Activated naive CD8-positive, alpha-beta T cell treated with anti-CD3 and anti-CD28 coated beads, Interleukin-2, amount 10 ng/mL, durations not matched to agents 7 days and 5 days (primary cell): ENCODE measurements at regions not wholly inside any gene's neighbourhood (a gene's known extent, or its start where the extent isn't known, plus 50 kb on each side); places are given as distances from the start of the nearest gene placed in this dataset.

Experiments used
- ATAC-seq: fragments of 150-1000 bp; cut with Tn5 transposase; one replicate; pipeline ENCODE4 v1.10.0; 2021; ENCODE audit warnings: low read depth, moderate library complexity
- POLR2A ChIA-PET: fragments of 350-600 bp; sonication (Branson Sonifier 250); formaldehyde crosslinking; loops from one replicate; lab custom pipeline; 2021; ENCODE audit warnings: antibody characterized with exemption; lab: Charles Lee
- DNase-seq: peaks from one replicate; pipeline ENCODE4 v3.0.0; 2021
- H3K27ac Mint-ChIP-seq: one replicate; pipeline ENCODE4 v1.8.0; 2022; ENCODE audit warnings: mild to moderate bottlenecking, mixed read lengths
- H3K27me3 Mint-ChIP-seq: one replicate; pipeline ENCODE4 v1.8.0; 2022; ENCODE audit warnings: mild to moderate bottlenecking, moderate library complexity, mixed read lengths
- H3K36me3 Mint-ChIP-seq: one replicate; pipeline ENCODE4 v1.8.0; 2021; ENCODE audit warnings: mild to moderate bottlenecking, mixed read lengths
- H3K4me1 Mint-ChIP-seq: one replicate; pipeline ENCODE4 v1.8.0; 2021; ENCODE audit warnings: mixed read lengths
- H3K4me3 Mint-ChIP-seq: one replicate; pipeline ENCODE4 v1.8.0; 2022; ENCODE audit warnings: mild to moderate bottlenecking, moderate library complexity, mixed read lengths
- H3K9me3 Mint-ChIP-seq: one replicate; pipeline ENCODE4 v1.8.0; 2021; ENCODE audit warnings: mixed read lengths

- Mint-ChIP-seq H3K4me3 (no peak overlapping the region), H3K9me3 (no peaks in the 10 kb centered on the region), H3K36me3 (no peaks in the 10 kb centered on the region), H3K4me1 (no peaks in the 10 kb centered on the region), H3K27me3 (peaks cover 14% of the 10 kb centered on the region), H3K27ac (no peak overlapping the region)
- DNase-seq, result no peak
- no peak for ATAC-seq
- POLR2A ChIA-PET, result no interaction called here
Measured at GRCh38 chr1:58003988-58004387, 542.5 kb downstream of the OMA1 start.

DNA sequence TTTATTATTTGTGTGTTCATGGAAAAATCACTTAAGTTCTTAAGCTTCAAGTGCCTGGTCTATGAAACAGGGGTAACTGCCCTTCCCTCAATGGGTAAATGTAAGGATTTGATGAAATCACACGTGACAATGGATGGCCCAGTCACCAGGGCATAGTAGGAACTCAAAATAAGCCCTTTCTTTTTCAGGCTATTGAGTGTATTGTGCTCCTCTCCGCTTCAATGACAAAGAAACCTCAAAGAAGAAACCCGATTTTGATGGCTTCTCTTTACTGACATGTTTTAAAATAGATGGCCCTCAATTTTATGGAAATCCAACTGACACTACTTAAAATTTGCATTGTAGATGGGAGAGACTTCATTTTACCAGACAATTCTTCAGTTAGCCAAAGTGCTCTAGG, 543.5 kb downstream of the OMA1 start:
- no peaks in the 10 kb centered on the region for H3K4me1 Mint-ChIP-seq
- DNase-seq (no peak), ATAC-seq (no peak)
- no peaks in the 10 kb centered on the region for H3K9me3 Mint-ChIP-seq
- no peak overlapping the region for H3K4me3 Mint-ChIP-seq
- H3K36me3 Mint-ChIP-seq, result no peaks in the 10 kb centered on the region
- POLR2A ChIA-PET, result no interaction called here
- peaks cover 14% of the 10 kb centered on the region for H3K27me3 Mint-ChIP-seq
- no peak overlapping the region for H3K27ac Mint-ChIP-seq

GRCh38 chr1:58000821-58001220, 545.7 kb downstream of the OMA1 start:
- peaks cover 16% of the 10 kb centered on the region for H3K27me3 Mint-ChIP-seq
- no peaks in the 10 kb centered on the region for H3K9me3 Mint-ChIP-seq
- POLR2A ChIA-PET, result no interaction called here
- no peak overlapping the region for H3K4me3 Mint-ChIP-seq
- no peak overlapping the region for H3K27ac Mint-ChIP-seq
- no peaks in the 10 kb centered on the region for H3K36me3 Mint-ChIP-seq
- ATAC-seq (no peak), DNase-seq (no peak)
- H3K4me1 Mint-ChIP-seq, result no peaks in the 10 kb centered on the region

DNA sequence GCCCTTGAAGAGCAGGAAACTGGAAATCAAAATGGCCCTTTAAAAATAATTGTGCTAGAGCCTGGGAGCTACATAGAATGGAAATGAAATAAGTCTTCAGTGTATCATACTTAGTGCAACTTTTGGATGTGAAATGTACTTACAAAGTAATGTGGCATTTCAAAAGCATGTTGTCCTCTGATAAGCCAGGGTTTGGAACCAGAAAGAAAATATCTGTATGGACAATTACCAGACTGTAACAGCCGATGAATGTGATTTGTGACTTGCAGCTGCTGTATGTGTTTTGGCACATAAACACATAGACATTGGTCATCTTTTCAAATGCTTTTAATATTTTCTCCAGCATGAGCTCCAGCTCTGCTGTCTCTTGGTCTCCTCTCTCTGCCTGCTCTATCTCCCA, 546.4 kb downstream of the OMA1 start:
- Mint-ChIP-seq H3K27me3 (peaks cover 16% of the 10 kb centered on the region), H3K36me3 (no peaks in the 10 kb centered on the region), H3K9me3 (no peaks in the 10 kb centered on the region), H3K4me3 (no peak overlapping the region), H3K27ac (no peak overlapping the region), H3K4me1 (no peaks in the 10 kb centered on the region)
- DNase-seq (no peak), ATAC-seq (no peak)
- POLR2A ChIA-PET, result no interaction called here

GRCh38 chr1:57996400-57996799, 550.1 kb downstream of the OMA1 start:
- Mint-ChIP-seq H3K4me3 (no peak overlapping the region), H3K4me1 (no peaks in the 10 kb centered on the region), H3K27me3 (peaks cover 14% of the 10 kb centered on the region), H3K27ac (no peak overlapping the region), H3K36me3 (no peaks in the 10 kb centered on the region), H3K9me3 (no peaks in the 10 kb centered on the region)
- ATAC-seq (no peak), DNase-seq (no peak)
- POLR2A ChIA-PET, result no interaction called here

GRCh38 chr1:57991289-57991688, 555.2 kb downstream of the OMA1 start:
- Mint-ChIP-seq H3K27ac (no peak overlapping the region), H3K4me1 (peaks cover 4% of the 10 kb centered on the region), H3K9me3 (no peaks in the 10 kb centered on the region), H3K27me3 (no peaks in the 10 kb centered on the region), H3K36me3 (no peaks in the 10 kb centered on the region), H3K4me3 (no peak overlapping the region)
- ATAC-seq, result no peak
- DNase-seq, result no peak
- POLR2A ChIA-PET, result no interaction called here

DNA sequence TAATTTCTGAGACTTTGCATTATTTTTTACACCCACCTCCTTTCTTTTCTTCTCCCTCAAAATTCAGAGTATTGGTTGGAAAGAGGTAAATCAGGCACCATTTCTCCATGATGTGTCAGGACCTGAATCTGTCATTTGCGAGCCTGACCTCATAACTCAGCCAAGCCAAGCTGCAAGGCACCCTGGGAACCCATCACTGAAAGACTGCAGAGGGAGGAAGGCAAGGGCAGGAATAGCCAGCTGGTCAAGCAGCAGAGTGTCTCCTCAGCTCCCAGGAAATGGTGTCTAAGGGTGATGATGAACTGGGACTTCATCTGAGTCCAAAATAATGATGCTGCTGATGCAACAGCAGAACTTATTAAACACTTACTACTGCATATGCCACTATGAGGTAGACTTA, 556.6 kb downstream of the OMA1 start:
- DNase-seq, result no peak
- Mint-ChIP-seq H3K4me3 (no peak overlapping the region), H3K27me3 (no peaks in the 10 kb centered on the region), H3K36me3 (no peaks in the 10 kb centered on the region), H3K4me1 (peaks cover 8% of the 10 kb centered on the region), H3K9me3 (no peaks in the 10 kb centered on the region), H3K27ac (no peak overlapping the region)
- POLR2A ChIA-PET, result no interaction called here
- ATAC-seq, result no peak

DNA sequence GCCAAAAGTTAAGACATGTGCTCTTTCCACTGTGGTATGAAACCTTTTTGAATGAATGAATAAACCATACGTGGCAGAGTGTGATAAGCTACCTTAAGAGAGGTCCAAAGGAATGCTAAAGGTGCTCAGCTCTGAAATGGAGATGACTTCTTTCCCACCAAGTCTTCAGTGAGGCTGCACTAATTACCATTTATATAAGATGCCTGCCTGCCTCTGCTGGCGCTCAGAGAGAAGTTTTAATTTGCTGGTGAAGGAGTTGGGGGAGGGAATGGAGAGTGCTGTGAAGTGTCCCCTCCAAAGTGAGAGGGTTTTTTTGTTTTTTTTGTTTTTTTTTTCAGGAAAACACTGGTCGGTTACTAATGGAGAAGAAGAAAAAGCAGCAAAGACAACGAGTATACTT, 559.0 kb downstream of the OMA1 start:
- H3K4me3 Mint-ChIP-seq, result no peak overlapping the region
- DNase-seq (no peak), ATAC-seq (no peak)
- peaks cover 9% of the 10 kb centered on the region for H3K4me1 Mint-ChIP-seq
- no peak overlapping the region for H3K27ac Mint-ChIP-seq
- H3K27me3 Mint-ChIP-seq, result peaks cover 2% of the 10 kb centered on the region
- no peaks in the 10 kb centered on the region for H3K9me3 Mint-ChIP-seq
- POLR2A ChIA-PET, result no interaction called here
- no peaks in the 10 kb centered on the region for H3K36me3 Mint-ChIP-seq

DNA sequence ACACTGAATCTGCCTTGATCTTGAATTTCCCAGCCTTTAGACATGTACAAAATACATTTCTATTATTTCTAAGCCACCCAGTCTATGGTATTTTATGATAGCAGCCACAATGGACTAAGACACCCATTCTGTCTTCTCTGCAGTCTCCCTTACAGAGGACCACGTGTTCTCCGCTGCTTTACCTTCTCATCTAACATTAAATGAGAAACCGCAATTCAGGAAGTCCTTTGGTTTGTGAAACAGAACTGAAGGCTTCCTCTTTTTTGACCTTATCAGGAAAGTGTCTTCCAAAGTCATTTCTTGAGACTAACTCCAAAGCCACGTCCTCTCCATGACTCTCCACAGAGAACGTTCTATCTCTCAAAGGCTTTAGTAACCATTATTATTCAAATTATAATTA, 560.1 kb downstream of the OMA1 start:
- POLR2A ChIA-PET, result no interaction called here
- H3K9me3 Mint-ChIP-seq, result no peaks in the 10 kb centered on the region
- DNase-seq (no peak), ATAC-seq (peak; percentile 45)
- H3K4me3 Mint-ChIP-seq, result no peak overlapping the region
- no peaks in the 10 kb centered on the region for H3K36me3 Mint-ChIP-seq
- peaks cover 2% of the 10 kb centered on the region for H3K27me3 Mint-ChIP-seq
- H3K27ac Mint-ChIP-seq, result no peak overlapping the region
- H3K4me1 Mint-ChIP-seq, result peaks cover 9% of the 10 kb centered on the region

GRCh38 chr1:57984277-57984676, 560.4 kb upstream of the DAB1 start:
- no peak overlapping the region for H3K27ac Mint-ChIP-seq
- no peaks in the 10 kb centered on the region for H3K9me3 Mint-ChIP-seq
- H3K27me3 Mint-ChIP-seq, result peaks cover 2% of the 10 kb centered on the region

GRCh38 chr1:57983441-57983840, 559.6 kb upstream of the DAB1 start:
- no peak overlapping the region for H3K4me3 Mint-ChIP-seq
- POLR2A ChIA-PET, result no interaction called here
- no peak overlapping the region for H3K27ac Mint-ChIP-seq
- DNase-seq, result no peak
- no peak for ATAC-seq
- H3K27me3 Mint-ChIP-seq, result peaks cover 2% of the 10 kb centered on the region
- H3K36me3 Mint-ChIP-seq, result no peaks in the 10 kb centered on the region
- H3K4me1 Mint-ChIP-seq, result peaks cover 9% of the 10 kb centered on the region
- peaks cover 3% of the 10 kb centered on the region for H3K9me3 Mint-ChIP-seq

More at GRCh38 chr1:57984277-57984676, 560.4 kb upstream of the DAB1 start:
- DNase-seq (no peak), ATAC-seq (no peak)
- POLR2A ChIA-PET, result interaction anchor here (0.6 kb wide), 1 partner anchor 1351 kb away, joined by 3 read pairs; no protein-coding TSS in a partner anchor
- Mint-ChIP-seq H3K4me3 (no peak overlapping the region), H3K4me1 (peaks cover 9% of the 10 kb centered on the region), H3K36me3 (no peaks in the 10 kb centered on the region)

GRCh38 chr1:57982852-57983251, 559.0 kb upstream of the DAB1 start:
- POLR2A ChIA-PET, result no interaction called here
- peaks cover 3% of the 10 kb centered on the region for H3K9me3 Mint-ChIP-seq
- ATAC-seq (no peak), DNase-seq (no peak)
- H3K4me3 Mint-ChIP-seq, result no peak overlapping the region
- peaks cover 9% of the 10 kb centered on the region for H3K4me1 Mint-ChIP-seq
- H3K27me3 Mint-ChIP-seq, result peaks cover 2% of the 10 kb centered on the region
- no peaks in the 10 kb centered on the region for H3K36me3 Mint-ChIP-seq
- H3K27ac Mint-ChIP-seq, result no peak overlapping the region

DNA sequence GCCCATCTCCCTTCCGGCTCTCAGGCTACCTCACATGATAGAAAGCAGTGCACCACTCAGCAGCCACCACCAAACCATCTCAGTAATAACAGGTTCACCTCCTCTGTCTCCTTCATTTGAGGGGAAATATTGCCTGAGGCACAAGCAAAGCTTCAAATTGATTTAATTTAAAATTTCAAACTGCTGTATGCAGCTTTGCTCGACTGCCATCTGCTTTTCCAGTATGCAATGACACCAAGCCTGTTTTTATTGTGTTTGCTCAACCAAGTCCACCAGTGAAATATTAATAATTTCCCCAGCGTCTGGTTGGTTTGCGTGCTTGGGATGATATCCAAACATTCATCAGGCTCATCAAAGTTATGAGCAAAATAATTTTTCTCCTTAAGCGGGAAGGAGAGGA, 552.4 kb upstream of the DAB1 start:
- POLR2A ChIA-PET, result no interaction called here
- H3K9me3 Mint-ChIP-seq, result peaks cover 3% of the 10 kb centered on the region
- H3K4me1 Mint-ChIP-seq, result no peaks in the 10 kb centered on the region
- DNase-seq, result no peak
- no peak overlapping the region for H3K27ac Mint-ChIP-seq
- no peaks in the 10 kb centered on the region for H3K36me3 Mint-ChIP-seq
- H3K4me3 Mint-ChIP-seq, result no peak overlapping the region
- no peak for ATAC-seq
- H3K27me3 Mint-ChIP-seq, result no peaks in the 10 kb centered on the region

- POLR2A ChIA-PET, result no interaction called here
- DNase-seq, result no peak
- Mint-ChIP-seq H3K9me3 (no peaks in the 10 kb centered on the region), H3K36me3 (no peaks in the 10 kb centered on the region), H3K4me1 (no peaks in the 10 kb centered on the region), H3K27ac (no peak overlapping the region), H3K27me3 (no peaks in the 10 kb centered on the region), H3K4me3 (no peak overlapping the region)
- no peak for ATAC-seq
Measured at GRCh38 chr1:57968321-57968720, 544.5 kb upstream of the DAB1 start.
